Lower lobe of right lung (tissue), 2 donors: ENCODE measurements at regions not wholly inside any gene's neighbourhood (a gene's known extent, or its start where the extent isn't known, plus 50 kb on each side); places are given as distances from the start of the nearest gene placed in this dataset.

ENCODE experiments used
- ATAC-seq, 2 donors: fragments of 200-7000 bp; cut with Tn5 transposase; one replicate each; pipeline ENCODE4 v1.9.1; 2020 to 2022; ENCODE audit warnings: mild to moderate bottlenecking in 2 of 2, moderate library complexity in 2 of 2
- DNase-seq: peaks from one replicate; pipeline ENCODE4 v3.0.0-alpha.2; 2020
- H3K27ac ChIP-seq: fragments of 200-600 bp; one replicate; pipeline ENCODE4 v1.8.0; 2022
- H3K27me3 ChIP-seq: fragments of 200-600 bp; one replicate; pipeline ENCODE4 v1.8.0; 2022; ENCODE audit warnings: low read depth
- H3K36me3 ChIP-seq: fragments of 200-600 bp; one replicate; pipeline ENCODE4 v1.8.0; 2022; ENCODE audit warnings: mild to moderate bottlenecking
- H3K4me1 ChIP-seq: fragments of 200-600 bp; one replicate; pipeline ENCODE4 v1.8.0; 2022
- H3K4me3 ChIP-seq: fragments of 200-600 bp; one replicate; pipeline ENCODE4 v1.8.0; 2022; ENCODE audit warnings: mild to moderate bottlenecking
- H3K9me3 ChIP-seq: fragments of 200-600 bp; one replicate; pipeline ENCODE4 v1.8.0; 2022
- intact Hi-C: fragments of 100-400 bp; cut with DNase I; formaldehyde crosslinking; loops from one replicate; pipeline ENCODE4 v1.11.0; 2022
- TF ChIP-seq, protein P1 (sequence below): fragments of 200-600 bp; IDR thresholded peaks from one replicate; pipeline ENCODE4 v1.8.0; 2022; ENCODE audit warnings: antibody characterized with exemption, mild to moderate bottlenecking
- donor health status: DM: no; HTN: yes; CAD: no; lungs with severe emphysema.

DNA sequence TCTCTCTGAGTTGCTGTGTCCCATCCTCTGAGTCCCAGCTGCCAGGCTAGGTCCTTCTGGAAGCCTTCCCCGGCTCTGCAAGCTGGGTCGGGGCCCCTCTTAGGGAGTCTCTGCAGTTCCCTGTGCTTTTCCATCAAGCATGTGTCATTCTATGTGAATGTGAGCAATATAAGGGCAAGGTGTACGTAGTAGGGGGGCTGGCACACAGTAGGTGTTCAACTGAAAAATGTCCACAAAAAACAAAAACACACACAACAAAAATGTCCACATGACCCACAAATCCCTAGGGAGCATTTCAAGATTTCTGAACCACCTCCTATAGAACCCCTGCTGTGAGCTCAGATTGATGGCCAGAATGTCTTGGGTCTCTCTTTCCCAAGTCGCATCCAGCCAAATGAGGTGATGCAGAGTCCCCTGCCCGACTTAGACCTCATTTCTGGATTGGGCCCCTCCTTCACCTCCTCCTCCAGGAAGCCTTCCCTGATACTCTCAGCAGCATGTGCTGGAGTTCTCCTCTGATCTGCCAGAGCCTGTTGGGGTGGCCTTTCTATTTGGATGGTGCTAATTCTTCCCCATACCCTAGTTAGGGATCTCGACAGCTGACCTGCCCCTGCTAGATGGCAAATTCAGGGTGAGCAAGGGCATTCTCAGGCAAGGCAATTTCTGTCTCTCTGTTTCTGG, 196.1 kb upstream of the LHX5 start:
- Histone ChIP-seq H3K4me3 (no peak overlapping the region), H3K9me3 (no peaks in the 10 kb centered on the region), H3K27me3 (peaks cover 51% of the 10 kb centered on the region), H3K36me3 (no peaks in the 10 kb centered on the region), H3K27ac (no peak overlapping the region), H3K4me1 (no peaks in the 10 kb centered on the region)
- DNase-seq (no peak), ATAC-seq (no peak)
- TF ChIP-seq, protein P1, sequence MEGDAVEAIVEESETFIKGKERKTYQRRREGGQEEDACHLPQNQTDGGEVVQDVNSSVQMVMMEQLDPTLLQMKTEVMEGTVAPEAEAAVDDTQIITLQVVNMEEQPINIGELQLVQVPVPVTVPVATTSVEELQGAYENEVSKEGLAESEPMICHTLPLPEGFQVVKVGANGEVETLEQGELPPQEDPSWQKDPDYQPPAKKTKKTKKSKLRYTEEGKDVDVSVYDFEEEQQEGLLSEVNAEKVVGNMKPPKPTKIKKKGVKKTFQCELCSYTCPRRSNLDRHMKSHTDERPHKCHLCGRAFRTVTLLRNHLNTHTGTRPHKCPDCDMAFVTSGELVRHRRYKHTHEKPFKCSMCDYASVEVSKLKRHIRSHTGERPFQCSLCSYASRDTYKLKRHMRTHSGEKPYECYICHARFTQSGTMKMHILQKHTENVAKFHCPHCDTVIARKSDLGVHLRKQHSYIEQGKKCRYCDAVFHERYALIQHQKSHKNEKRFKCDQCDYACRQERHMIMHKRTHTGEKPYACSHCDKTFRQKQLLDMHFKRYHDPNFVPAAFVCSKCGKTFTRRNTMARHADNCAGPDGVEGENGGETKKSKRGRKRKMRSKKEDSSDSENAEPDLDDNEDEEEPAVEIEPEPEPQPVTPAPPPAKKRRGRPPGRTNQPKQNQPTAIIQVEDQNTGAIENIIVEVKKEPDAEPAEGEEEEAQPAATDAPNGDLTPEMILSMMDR = no peak
- intact Hi-C loops = no loop called here

DNA sequence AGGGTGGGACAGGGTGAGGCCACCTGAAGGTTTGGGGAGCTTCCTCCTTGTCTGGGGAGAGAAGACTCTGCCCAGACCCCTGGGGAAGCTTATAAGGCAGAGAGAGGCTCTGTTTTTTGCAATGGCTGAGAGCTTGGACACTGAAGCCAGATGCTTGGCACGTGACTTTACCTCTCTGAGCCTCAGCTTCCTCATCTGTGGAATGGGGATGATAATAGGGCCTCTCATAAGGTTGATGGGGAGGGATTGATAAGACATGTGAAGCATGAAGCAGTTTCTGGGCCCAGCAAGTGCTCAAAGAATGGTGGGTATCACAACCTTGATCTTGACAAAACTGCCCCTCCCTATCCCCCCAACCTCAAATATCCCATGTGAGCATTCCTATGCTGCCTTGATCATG, 195.4 kb upstream of the LHX5 start:
- Histone ChIP-seq H3K36me3 (no peaks in the 10 kb centered on the region), H3K4me1 (no peaks in the 10 kb centered on the region), H3K4me3 (no peak overlapping the region), H3K27ac (no peak overlapping the region), H3K27me3 (peaks cover 54% of the 10 kb centered on the region), H3K9me3 (no peaks in the 10 kb centered on the region)
- TF ChIP-seq, protein P1 = no peak
- ATAC-seq (no peak), DNase-seq (no peak)
- intact Hi-C loops = no loop called here

DNA sequence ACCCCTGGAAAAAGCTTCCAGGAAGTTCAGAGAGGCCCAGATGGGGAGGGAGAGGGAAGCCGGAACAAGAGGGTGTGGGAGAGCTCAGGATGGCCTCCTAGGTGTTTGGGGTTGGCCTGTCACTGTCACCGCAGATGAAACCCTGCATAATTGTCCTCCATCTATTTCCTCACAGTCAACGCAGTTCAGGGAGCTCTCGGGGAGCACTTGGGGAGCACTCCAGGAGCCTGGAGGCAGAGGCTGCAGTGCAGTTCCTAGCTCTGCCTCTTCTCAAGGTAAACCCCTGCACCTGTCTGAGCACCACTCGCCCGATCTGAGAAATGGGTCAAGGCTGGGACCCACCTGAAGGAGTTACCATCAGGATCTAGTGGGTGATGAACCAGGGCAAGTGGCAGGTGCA, 194.6 kb upstream of the LHX5 start:
- Histone ChIP-seq H3K9me3 (no peaks in the 10 kb centered on the region), H3K27ac (no peak overlapping the region), H3K27me3 (peaks cover 54% of the 10 kb centered on the region), H3K4me1 (no peaks in the 10 kb centered on the region), H3K4me3 (no peak overlapping the region), H3K36me3 (no peaks in the 10 kb centered on the region)
- ATAC-seq (no peak), DNase-seq (no peak)
- intact Hi-C loops = no loop called here
- TF ChIP-seq, protein P1 = no peak

DNA sequence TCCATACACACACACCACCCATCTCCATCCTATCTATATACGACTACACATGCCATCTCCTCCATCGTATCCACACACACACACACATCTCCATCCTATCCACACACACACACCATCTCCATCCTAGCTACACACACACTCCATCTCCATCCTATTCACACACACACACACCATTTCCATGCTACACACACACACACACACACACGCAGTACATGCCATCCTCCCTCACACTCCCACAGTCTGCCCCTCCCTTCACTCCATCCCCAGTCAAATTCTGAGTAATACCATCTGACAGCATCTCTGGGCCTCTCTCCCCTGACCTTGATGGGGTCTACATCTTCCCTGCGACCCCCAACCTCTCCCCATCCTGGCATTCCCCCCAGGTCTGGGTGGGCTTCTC, 193.8 kb upstream of the LHX5 start:
- H3K36me3 ChIP-seq = no peaks in the 10 kb centered on the region
- ATAC-seq = no peak
- no peak for DNase-seq
- H3K9me3 ChIP-seq = no peaks in the 10 kb centered on the region
- H3K4me1 ChIP-seq = no peaks in the 10 kb centered on the region
- TF ChIP-seq, protein P1 = no peak
- peaks cover 54% of the 10 kb centered on the region for H3K27me3 ChIP-seq
- intact Hi-C loops = no loop called here
- H3K4me3 ChIP-seq = no peak overlapping the region
- no peak overlapping the region for H3K27ac ChIP-seq

DNA sequence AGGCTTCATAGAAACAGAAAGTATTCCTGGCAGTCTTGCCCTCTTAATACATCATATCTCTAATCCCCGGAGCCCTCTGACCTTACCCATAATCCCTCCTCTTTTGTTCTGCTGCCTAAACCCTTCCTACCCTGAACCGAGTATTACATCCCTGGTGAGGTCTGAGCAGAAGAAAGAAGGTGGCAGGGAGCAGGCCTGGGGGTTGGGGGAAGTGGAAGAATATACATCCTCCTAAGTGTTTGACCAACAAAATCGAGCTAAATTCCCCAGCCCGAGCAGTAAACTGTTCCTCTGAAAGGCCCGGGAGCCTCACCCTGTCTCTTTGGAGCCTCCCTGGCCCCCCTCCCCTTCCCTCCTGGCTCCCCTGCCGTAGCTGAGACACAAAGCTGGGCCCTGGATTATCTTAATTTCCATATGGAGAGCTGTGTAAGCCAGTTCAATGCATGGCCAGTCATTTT, 192.6 kb upstream of the LHX5 start:
- no peaks in the 10 kb centered on the region for H3K36me3 ChIP-seq
- TF ChIP-seq, protein P1 = no peak
- no peak for ATAC-seq
- no peak overlapping the region for H3K27ac ChIP-seq
- H3K27me3 ChIP-seq = peaks cover 43% of the 10 kb centered on the region
- intact Hi-C loops = no loop called here
- no peaks in the 10 kb centered on the region for H3K4me1 ChIP-seq
- no peak overlapping the region for H3K4me3 ChIP-seq
- DNase-seq = no peak
- H3K9me3 ChIP-seq = no peaks in the 10 kb centered on the region
